OCI-LY1 (cell line): ENCODE measurements at regions not wholly inside any gene's neighbourhood (a gene's known extent, or its start where the extent isn't known, plus 50 kb on each side); places are given as distances from the start of the nearest gene placed in this dataset.

Experiments used
- H2AFZ ChIP-seq: fragments of 200-600 bp; sonication (generic), shearing (Covaris generic); 2 replicates; pipeline ENCODE4 v1.6.0; 2014; ENCODE audit warnings: antibody characterized with exemption, mild to moderate bottlenecking, low read length
- H3F3A ChIP-seq: fragments of 200-600 bp; sonication (generic), shearing (Covaris generic); 2 replicates; pipeline ENCODE4 v1.6.0; 2014; ENCODE audit warnings: mild to moderate bottlenecking, antibody characterized with exemption, low read length, moderate library complexity; ENCODE audit not compliant: insufficient read depth
- H3K27ac ChIP-seq: fragments of 200-600 bp; sonication (generic); 2 replicates; pipeline ENCODE4 v1.5.1; 2014; ENCODE audit warnings: low read length, mixed run types, mild to moderate bottlenecking, low read depth; ENCODE audit not compliant: poor library complexity, severe bottlenecking
- H3K27me3 ChIP-seq: fragments of 200-600 bp; sonication (generic); 2 replicates; pipeline ENCODE4 v1.6.0; 2014; ENCODE audit warnings: antibody characterized with exemption, mild to moderate bottlenecking, low read length, moderate library complexity; ENCODE audit not compliant: insufficient read depth
- H3K36me3 ChIP-seq: fragments of 200-600 bp; sonication (generic); 2 replicates; pipeline ENCODE4 v1.6.1; 2014; ENCODE audit warnings: mild to moderate bottlenecking, antibody characterized with exemption, low read length, moderate library complexity, mixed read lengths; ENCODE audit not compliant: insufficient read depth
- H3K4me1 ChIP-seq: fragments of 200-600 bp; sonication (generic); 2 replicates; pipeline ENCODE4 v1.5.1; 2014; ENCODE audit warnings: mild to moderate bottlenecking, low read length, moderate library complexity; ENCODE audit not compliant: insufficient read depth, severe bottlenecking
- H3K4me2 ChIP-seq: fragments of 200-600 bp; sonication (generic), shearing (Covaris generic); 2 replicates; pipeline ENCODE4 v1.6.1; 2014; ENCODE audit warnings: low read length
- H3K4me3 ChIP-seq: fragments of 200-600 bp; sonication (generic); 2 replicates; pipeline ENCODE4 v1.5.1; 2014; ENCODE audit warnings: low read length, low read depth, mild to moderate bottlenecking, mixed read lengths; ENCODE audit not compliant: poor library complexity, severe bottlenecking
- H3K79me2 ChIP-seq: fragments of 200-600 bp; shearing (Covaris generic); 2 replicates; pipeline ENCODE4 v1.6.1; 2016; ENCODE audit warnings: mixed run types, low read length, mixed read lengths; ENCODE audit not compliant: insufficient read depth
- H3K9ac ChIP-seq: fragments of 200-600 bp; sonication (generic), shearing (Covaris generic); 2 replicates; pipeline ENCODE4 v1.6.1; 2014; ENCODE audit warnings: mild to moderate bottlenecking, low read length, mixed read lengths
- H3K9me2 ChIP-seq: fragments of 200-600 bp; sonication (generic), shearing (Covaris generic); 2 replicates; pipeline ENCODE4 v1.6.1; 2014; ENCODE audit warnings: low read depth, mild to moderate bottlenecking, low read length, mixed read lengths
- H3K9me3 ChIP-seq: fragments of 200-600 bp; shearing (Covaris generic); 2 replicates; pipeline ENCODE4 v1.6.1; 2014; ENCODE audit warnings: low read length, mixed read lengths
- H4K20me1 ChIP-seq: fragments of 200-600 bp; sonication (generic), shearing (Covaris generic); 2 replicates; pipeline ENCODE4 v1.6.0; 2016; ENCODE audit warnings: mild to moderate bottlenecking, low read length; ENCODE audit not compliant: insufficient read depth
- EZH2 ChIP-seq: fragments of 200-600 bp; sonication (generic), shearing (Covaris generic); IDR thresholded peaks from 2 replicates; pipeline ENCODE4 v1.8.0; 2017; ENCODE audit warnings: borderline replicate concordance, mixed run types, mild to moderate bottlenecking, antibody characterized with exemption, low read length, moderate library complexity, mixed read lengths
- TF ChIP-seq, protein P1 (sequence below): fragments of 200-600 bp; sonication (generic), shearing (Covaris generic); IDR thresholded peaks from 2 replicates; pipeline ENCODE4 v1.5.1; 2017; ENCODE audit warnings: mild to moderate bottlenecking, antibody characterized with exemption, low read length, moderate library complexity, mixed read lengths

DNA sequence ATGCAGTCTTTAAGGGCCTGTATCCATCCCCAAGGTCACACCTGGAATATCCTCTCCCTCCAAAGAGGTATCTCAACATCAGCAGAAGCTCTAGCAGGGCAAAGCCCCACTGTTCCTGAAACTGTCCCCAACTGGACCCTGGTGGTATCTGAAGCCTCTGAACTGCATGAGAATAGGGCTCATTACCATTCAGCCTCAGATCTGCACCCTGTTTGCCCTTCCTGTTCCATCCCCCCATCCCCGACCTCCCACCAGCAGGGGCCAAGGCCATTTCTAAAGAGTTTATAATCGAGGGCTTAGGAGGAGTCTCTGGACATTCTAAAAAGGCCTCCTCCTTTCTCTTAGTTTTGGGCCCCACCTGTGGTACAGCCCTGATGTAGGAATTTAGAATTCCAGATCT is 74.0 kb upstream of the THY1 start:
- Histone ChIP-seq H3K27me3 (no peaks in the 10 kb centered on the region), H2AFZ (no peak overlapping the region), H3K4me3 (no peak overlapping the region), H3K4me1 (no peaks in the 10 kb centered on the region), H3K9me3 (no peaks in the 10 kb centered on the region), H3K9me2 (no peaks in the 10 kb centered on the region), H3K27ac (no peak overlapping the region), H3F3A (no peaks in the 10 kb centered on the region), H3K36me3 (no peaks in the 10 kb centered on the region), H3K9ac (no peak overlapping the region), H3K79me2 (no peaks in the 10 kb centered on the region), H3K4me2 (no peak overlapping the region), H4K20me1 (no peaks in the 10 kb centered on the region)
- TF ChIP-seq EZH2, result no peak
- TF ChIP-seq, protein P1, sequence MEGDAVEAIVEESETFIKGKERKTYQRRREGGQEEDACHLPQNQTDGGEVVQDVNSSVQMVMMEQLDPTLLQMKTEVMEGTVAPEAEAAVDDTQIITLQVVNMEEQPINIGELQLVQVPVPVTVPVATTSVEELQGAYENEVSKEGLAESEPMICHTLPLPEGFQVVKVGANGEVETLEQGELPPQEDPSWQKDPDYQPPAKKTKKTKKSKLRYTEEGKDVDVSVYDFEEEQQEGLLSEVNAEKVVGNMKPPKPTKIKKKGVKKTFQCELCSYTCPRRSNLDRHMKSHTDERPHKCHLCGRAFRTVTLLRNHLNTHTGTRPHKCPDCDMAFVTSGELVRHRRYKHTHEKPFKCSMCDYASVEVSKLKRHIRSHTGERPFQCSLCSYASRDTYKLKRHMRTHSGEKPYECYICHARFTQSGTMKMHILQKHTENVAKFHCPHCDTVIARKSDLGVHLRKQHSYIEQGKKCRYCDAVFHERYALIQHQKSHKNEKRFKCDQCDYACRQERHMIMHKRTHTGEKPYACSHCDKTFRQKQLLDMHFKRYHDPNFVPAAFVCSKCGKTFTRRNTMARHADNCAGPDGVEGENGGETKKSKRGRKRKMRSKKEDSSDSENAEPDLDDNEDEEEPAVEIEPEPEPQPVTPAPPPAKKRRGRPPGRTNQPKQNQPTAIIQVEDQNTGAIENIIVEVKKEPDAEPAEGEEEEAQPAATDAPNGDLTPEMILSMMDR, result no peak

DNA sequence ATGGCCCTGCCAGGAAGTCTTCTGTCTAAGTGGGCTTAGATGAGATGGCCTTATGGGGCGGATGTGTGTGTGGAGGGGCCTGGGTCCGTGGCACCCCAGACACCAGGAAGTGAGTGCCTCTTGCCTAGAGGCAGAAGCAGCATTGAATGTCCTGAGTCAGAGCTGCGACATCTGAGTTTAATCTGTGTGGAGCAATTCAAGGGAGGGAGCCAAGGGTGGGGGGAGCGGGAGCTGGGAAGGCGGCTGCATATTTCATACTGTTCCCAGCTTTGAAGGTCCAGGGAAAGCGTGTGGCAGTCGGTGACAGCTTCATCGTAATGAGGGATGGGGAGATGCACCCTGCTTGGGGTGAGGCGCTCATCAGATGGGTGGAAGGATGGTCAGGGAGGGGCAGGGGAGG is 73.5 kb upstream of the THY1 start:
- Histone ChIP-seq H3K9ac (no peak overlapping the region), H3K4me1 (no peaks in the 10 kb centered on the region), H3K9me3 (no peaks in the 10 kb centered on the region), H3K79me2 (no peaks in the 10 kb centered on the region), H3K36me3 (no peaks in the 10 kb centered on the region), H3K27ac (no peak overlapping the region), H3K4me3 (no peak overlapping the region), H3K4me2 (no peak overlapping the region), H2AFZ (no peak overlapping the region), H4K20me1 (no peaks in the 10 kb centered on the region), H3K27me3 (no peaks in the 10 kb centered on the region), H3K9me2 (no peaks in the 10 kb centered on the region), H3F3A (no peaks in the 10 kb centered on the region)
- TF ChIP-seq EZH2, result no peak
- TF ChIP-seq, protein P1, result no peak

DNA sequence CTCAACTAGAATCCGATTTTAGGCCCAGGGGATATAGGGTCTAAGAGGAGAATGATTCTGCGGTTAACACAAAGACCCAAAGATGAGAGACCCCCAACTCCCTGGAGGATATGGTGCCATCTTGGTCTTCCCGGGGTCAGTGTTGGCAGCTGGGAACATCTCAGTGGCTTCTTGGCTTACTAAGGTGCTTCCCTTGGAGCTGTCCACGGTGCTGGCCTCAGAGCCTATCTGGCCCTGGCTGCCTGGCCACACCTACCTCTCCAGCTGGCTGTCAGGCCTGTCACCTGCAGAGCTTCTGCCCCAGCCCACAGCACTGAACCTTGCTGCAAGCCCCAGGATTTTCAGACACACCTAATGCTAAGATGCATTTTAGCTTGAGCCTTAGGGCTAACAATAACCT is 70.7 kb upstream of the THY1 start:
- no peaks in the 10 kb centered on the region for H3K79me2 ChIP-seq
- no peaks in the 10 kb centered on the region for H3K27me3 ChIP-seq
- H3K36me3 ChIP-seq, result no peaks in the 10 kb centered on the region
- TF ChIP-seq, protein P1, result no peak
- no peak for TF ChIP-seq EZH2
- no peaks in the 10 kb centered on the region for H3F3A ChIP-seq
- H4K20me1 ChIP-seq, result no peaks in the 10 kb centered on the region
- no peak overlapping the region for H3K4me2 ChIP-seq
- no peaks in the 10 kb centered on the region for H3K9me3 ChIP-seq
- no peak overlapping the region for H3K27ac ChIP-seq
- H2AFZ ChIP-seq, result no peak overlapping the region
- no peak overlapping the region for H3K9ac ChIP-seq
- H3K4me3 ChIP-seq, result no peak overlapping the region
- H3K9me2 ChIP-seq, result no peaks in the 10 kb centered on the region
- H3K4me1 ChIP-seq, result no peaks in the 10 kb centered on the region
